ENCODE measurements at regions not wholly inside any gene's neighbourhood (a gene's known extent, or its start where the extent isn't known, plus 50 kb on each side); places are given as distances from the start of the nearest gene placed in this dataset.
A peak's percentile ranks its signal among the peaks of the same experiment; 100 is the strongest.

- DNase-seq (ENCODE audit: low read depth, low spot score) = no peak
Observed at GRCh38 chr13:58804832-58805231, 1173.3 kb downstream of the PCDH17 start.

GRCh38 chr13:58806401-58806800 is 1174.9 kb downstream of the PCDH17 start:
- no peak for DNase-seq (ENCODE audit: low read depth, low spot score)
- H3K4me3 ChIP-seq (ENCODE audit: low read length) = no peak overlapping the region

More at GRCh38 chr13:58804832-58805231, 1173.3 kb downstream of the PCDH17 start:
- H3K4me3 ChIP-seq (ENCODE audit: low read length) = no peak overlapping the region

- no peak overlapping the region for H3K4me3 ChIP-seq (ENCODE audit: low read length)
- no peak for DNase-seq (ENCODE audit: low read depth, low spot score)
Observed at GRCh38 chr13:58823701-58824100, 1192.2 kb downstream of the PCDH17 start.

- no peak overlapping the region for H3K4me3 ChIP-seq (ENCODE audit: low read length)
- DNase-seq (ENCODE audit: low read depth, low spot score) = no peak
Observed at GRCh38 chr13:58827904-58828303, 1196.4 kb downstream of the PCDH17 start.

GRCh38 chr13:58830841-58831240 is 1199.3 kb downstream of the PCDH17 start:
- H3K4me3 ChIP-seq (ENCODE audit: low read length) = no peak overlapping the region
- no peak for DNase-seq (ENCODE audit: low read depth, low spot score)

- no peak overlapping the region for H3K4me3 ChIP-seq (ENCODE audit: low read length)
- DNase-seq (ENCODE audit: low read depth, low spot score) = no peak
Observed at GRCh38 chr13:58838615-58839014, 1207.1 kb downstream of the PCDH17 start.

GRCh38 chr13:58843071-58843470 is 1211.5 kb downstream of the PCDH17 start:
- H3K4me3 ChIP-seq (ENCODE audit: low read length) = no peak overlapping the region
- DNase-seq (ENCODE audit: low read depth, low spot score) = no peak

GRCh38 chr13:58843567-58843966 is 1212.0 kb downstream of the PCDH17 start:
- DNase-seq (ENCODE audit: low read depth, low spot score) = peak; percentile 5
- H3K4me3 ChIP-seq (ENCODE audit: low read length) = no peak overlapping the region

GRCh38 chr13:58850161-58850560 is 1218.6 kb downstream of the PCDH17 start:
- no peak overlapping the region for H3K4me3 ChIP-seq (ENCODE audit: low read length)
- DNase-seq (ENCODE audit: low read depth, low spot score) = no peak

- no peak overlapping the region for H3K4me3 ChIP-seq (ENCODE audit: low read length)
- no peak for DNase-seq (ENCODE audit: low read depth, low spot score)
Observed at GRCh38 chr13:58852076-58852475, 1220.5 kb downstream of the PCDH17 start.

GRCh38 chr13:58855283-58855682 is 1223.7 kb downstream of the PCDH17 start:
- H3K4me3 ChIP-seq (ENCODE audit: low read length) = no peak overlapping the region
- no peak for DNase-seq (ENCODE audit: low read depth, low spot score)

- no peak for DNase-seq (ENCODE audit: low read depth, low spot score)
- H3K4me3 ChIP-seq (ENCODE audit: low read length) = no peak overlapping the region
Observed at GRCh38 chr13:58858870-58859371, 1227.4 kb downstream of the PCDH17 start.

GRCh38 chr13:58865286-58865685 is 1233.7 kb downstream of the PCDH17 start:
- H3K4me3 ChIP-seq (ENCODE audit: low read length) = no peak overlapping the region
- DNase-seq (ENCODE audit: low read depth, low spot score) = no peak

GRCh38 chr13:58869566-58869965 is 1238.0 kb downstream of the PCDH17 start:
- H3K4me3 ChIP-seq (ENCODE audit: low read length) = no peak overlapping the region

GRCh38 chr13:58876473-58876872 is 1244.9 kb downstream of the PCDH17 start:
- DNase-seq (ENCODE audit: low read depth, low spot score) = no peak
- H3K4me3 ChIP-seq (ENCODE audit: low read length) = no peak overlapping the region

More at GRCh38 chr13:58869566-58869965, 1238.0 kb downstream of the PCDH17 start:
- DNase-seq (ENCODE audit: low read depth, low spot score) = no peak

GRCh38 chr13:58879114-58879513 is 1247.6 kb downstream of the PCDH17 start:
- no peak for DNase-seq (ENCODE audit: low read depth, low spot score)

GRCh38 chr13:58882516-58882915 is 1251.0 kb downstream of the PCDH17 start:
- no peak for DNase-seq (ENCODE audit: low read depth, low spot score)
- H3K4me3 ChIP-seq (ENCODE audit: low read length) = no peak overlapping the region

More at GRCh38 chr13:58879114-58879513, 1247.6 kb downstream of the PCDH17 start:
- H3K4me3 ChIP-seq (ENCODE audit: low read length) = no peak overlapping the region

- no peak for DNase-seq (ENCODE audit: low read depth, low spot score)
- no peak overlapping the region for H3K4me3 ChIP-seq (ENCODE audit: low read length)
Observed at GRCh38 chr13:58883405-58883804, 1251.9 kb downstream of the PCDH17 start.

- DNase-seq (ENCODE audit: low read depth, low spot score) = no peak
- H3K4me3 ChIP-seq (ENCODE audit: low read length) = no peak overlapping the region
Observed at GRCh38 chr13:58884353-58885209, 1253.0 kb downstream of the PCDH17 start.

GRCh38 chr13:58889474-58889873 is 1257.9 kb downstream of the PCDH17 start:
- no peak for DNase-seq (ENCODE audit: low read depth, low spot score)
- no peak overlapping the region for H3K4me3 ChIP-seq (ENCODE audit: low read length)

GRCh38 chr13:58893396-58893795 is 1261.9 kb downstream of the PCDH17 start:
- no peak for DNase-seq (ENCODE audit: low read depth, low spot score)
- no peak overlapping the region for H3K4me3 ChIP-seq (ENCODE audit: low read length)
